ENCODE measurements at regions not wholly inside any gene's neighbourhood (a gene's known extent, or its start where the extent isn't known, plus 50 kb on each side); places are given as distances from the start of the nearest gene placed in this dataset.

DNA sequence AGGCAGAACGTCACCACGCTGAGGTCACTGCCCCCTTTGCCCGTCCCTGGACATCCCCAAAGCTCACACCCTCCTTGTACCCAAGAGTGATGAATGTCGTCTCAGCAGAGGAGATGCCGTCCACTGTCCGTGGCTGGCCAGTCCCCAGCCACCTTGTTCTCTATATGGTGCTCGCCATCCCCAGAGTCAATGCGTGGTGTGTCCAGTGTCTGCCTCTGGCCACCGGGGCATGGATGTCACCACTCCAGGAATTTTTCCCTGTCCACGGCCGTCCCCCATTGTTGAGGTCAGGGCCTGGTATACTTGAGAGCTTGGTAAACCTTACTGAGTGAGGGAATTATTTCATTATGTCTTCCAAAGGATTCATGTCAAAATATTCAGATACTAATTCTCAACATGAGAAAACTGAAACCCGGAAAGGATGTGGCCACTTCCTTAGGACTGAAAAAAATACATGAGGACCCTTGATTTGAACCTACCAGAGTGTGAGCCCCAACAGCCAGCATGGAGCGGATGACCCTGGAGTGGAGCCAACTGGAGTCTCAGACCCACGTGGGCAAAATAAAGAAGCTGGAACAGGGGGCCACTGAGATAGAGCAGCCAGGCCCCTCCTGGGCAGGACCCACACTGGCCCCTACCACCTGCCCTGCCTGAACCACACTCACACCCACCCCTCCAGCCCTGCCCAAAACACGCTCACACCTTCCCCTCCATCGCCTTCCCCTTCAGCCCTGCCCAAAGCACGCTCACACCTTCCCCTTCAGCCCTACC is 376.4 kb downstream of the BRD1 start:
- Mint-ChIP-seq H3K4me1 (peaks cover 0 to 6% (median 0%) of the 10 kb centered on the region in 4 donors), H3K27ac (no peak overlapping the region)

DNA sequence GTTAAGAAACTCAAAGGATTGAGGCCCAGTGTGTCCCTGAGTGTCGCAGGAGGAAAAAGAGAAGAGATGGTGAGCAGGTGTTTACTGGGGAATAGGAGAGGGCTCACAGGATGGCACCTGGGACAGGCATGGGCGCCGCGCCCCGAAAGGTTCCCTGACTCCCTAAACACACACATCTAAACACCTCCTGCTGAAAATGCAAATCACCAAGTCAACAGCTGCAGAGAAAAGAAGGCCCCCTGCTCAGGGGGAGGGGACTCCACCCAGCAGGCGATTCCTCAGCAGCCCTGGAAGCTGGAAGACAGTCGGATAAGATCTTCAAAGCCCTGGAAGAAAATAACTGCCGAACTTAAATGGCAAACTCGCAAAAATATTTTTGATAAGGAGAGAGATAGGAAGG is 377.2 kb downstream of the BRD1 start:
- Mint-ChIP-seq H3K27me3 (peaks cover 3% of the 10 kb centered on the region), H3K9me3 (peaks cover 0 to 3% (median 0%) of the 10 kb centered on the region in 7 donors), H3K4me3 (no peak overlapping the region), H3K36me3 (no peaks in the 10 kb centered on the region), H3K4me1 (peaks cover 0 to 6% (median 0%) of the 10 kb centered on the region in 4 donors), H3K27ac (no peak overlapping the region)
- H3K36me3 ChIP-seq (ENCODE audit: control insufficient read depth, insufficient read depth, low read length): no peaks in the 10 kb centered on the region
- no peak overlapping the region for H3K4me3 ChIP-seq (ENCODE audit: low read depth, low read length)
- no peak overlapping the region for H3K27ac ChIP-seq (ENCODE audit: insufficient read depth, low read length, poor library complexity, severe bottlenecking)
- DNase-seq: no peak
- H3K4me1 ChIP-seq (ENCODE audit: control insufficient read depth, insufficient read depth, low read length, poor library complexity, severe bottlenecking): no peaks in the 10 kb centered on the region
- no peaks in the 10 kb centered on the region for H3K27me3 ChIP-seq (ENCODE audit: control insufficient read depth, insufficient read depth, low read length)
- no peak for ATAC-seq (ENCODE audit: low read depth in 2 of 2)
- H3K9me3 ChIP-seq (ENCODE audit: control insufficient read depth in 2 of 2, low read length in 2 of 2): no peaks in the 10 kb centered on the region

More for the DNA sequence above, 376.4 kb downstream of the BRD1 start:
- Mint-ChIP-seq H3K27me3 (no peaks in the 10 kb centered on the region), H3K36me3 (no peaks in the 10 kb centered on the region), H3K9me3 (peaks cover 0 to 3% (median 0%) of the 10 kb centered on the region in 7 donors), H3K4me3 (no peak overlapping the region)
- H3K36me3 ChIP-seq (ENCODE audit: control insufficient read depth, insufficient read depth, low read length): no peaks in the 10 kb centered on the region
- H3K27me3 ChIP-seq (ENCODE audit: control insufficient read depth, insufficient read depth, low read length): no peaks in the 10 kb centered on the region
- no peak overlapping the region for H3K27ac ChIP-seq (ENCODE audit: insufficient read depth, low read length, poor library complexity, severe bottlenecking)
- no peaks in the 10 kb centered on the region for H3K9me3 ChIP-seq (ENCODE audit: control insufficient read depth in 2 of 2, low read length in 2 of 2)
- DNase-seq (no peak), ATAC-seq (ENCODE audit: low read depth in 2 of 2) (no peak)
- H3K4me1 ChIP-seq (ENCODE audit: control insufficient read depth, insufficient read depth, low read length, poor library complexity, severe bottlenecking): no peaks in the 10 kb centered on the region
- no peak overlapping the region for H3K4me3 ChIP-seq (ENCODE audit: low read depth, low read length)

DNA sequence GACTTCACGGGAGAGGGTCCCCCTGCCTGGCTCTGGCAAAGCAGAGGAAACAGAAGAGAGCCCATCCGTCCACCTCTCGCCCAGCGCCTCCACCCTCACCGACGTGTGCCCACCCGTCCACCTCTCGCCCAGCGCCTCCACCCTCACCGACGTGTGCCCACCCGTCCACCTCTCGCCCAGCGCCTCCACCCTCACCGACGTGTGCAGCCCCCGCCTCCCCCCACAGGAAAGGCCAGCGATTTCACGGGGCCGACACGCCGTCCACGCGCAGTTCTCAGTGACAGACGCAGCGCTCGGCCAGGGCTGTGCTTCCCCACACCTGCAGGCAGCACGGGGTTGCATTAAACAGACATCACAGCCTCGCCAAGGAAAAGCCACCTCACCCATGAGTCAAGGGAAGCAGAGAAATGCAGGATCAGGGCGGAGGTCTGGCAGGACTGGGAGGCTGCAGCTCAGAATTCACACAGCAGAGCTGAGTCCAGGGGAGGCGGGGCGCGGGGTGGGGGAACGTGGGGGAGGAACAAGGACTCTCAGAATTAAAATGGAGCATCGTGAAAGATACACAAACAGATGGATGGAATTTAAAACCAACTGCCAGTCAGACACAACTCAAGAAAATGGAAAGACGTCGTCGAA is 377.7 kb downstream of the BRD1 start:
- no peak overlapping the region for H3K27ac Mint-ChIP-seq

DNA sequence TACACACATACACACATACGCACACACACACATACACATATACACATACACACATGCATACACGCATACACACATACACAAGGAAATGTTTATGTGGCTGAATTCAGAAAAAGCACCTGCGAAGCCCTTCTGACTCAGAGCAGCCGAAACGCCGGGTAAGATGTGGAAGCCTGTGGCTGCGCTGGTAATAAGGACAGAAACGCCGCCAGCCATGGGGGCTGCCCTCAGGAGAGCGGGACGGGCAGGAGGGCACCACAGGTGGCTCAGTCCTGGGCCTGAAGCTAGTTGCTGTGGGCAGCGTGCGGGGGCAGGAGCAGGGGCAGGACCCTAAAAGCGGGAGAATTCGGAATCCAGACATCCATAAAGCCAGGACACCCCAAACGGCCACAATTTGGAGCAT is 378.3 kb downstream of the BRD1 start:
- H3K4me1 ChIP-seq (ENCODE audit: control insufficient read depth, insufficient read depth, low read length, poor library complexity, severe bottlenecking): no peaks in the 10 kb centered on the region
- Mint-ChIP-seq H3K27ac (no peak overlapping the region), H3K27me3 (peaks cover 5% of the 10 kb centered on the region), H3K9me3 (peaks cover 0 to 3% (median 0%) of the 10 kb centered on the region in 7 donors), H3K36me3 (no peaks in the 10 kb centered on the region), H3K4me3 (no peak overlapping the region), H3K4me1 (peaks cover 0 to 6% (median 0%) of the 10 kb centered on the region in 4 donors)
- H3K4me3 ChIP-seq (ENCODE audit: low read depth, low read length): no peak overlapping the region
- H3K27me3 ChIP-seq (ENCODE audit: control insufficient read depth, insufficient read depth, low read length): no peaks in the 10 kb centered on the region
- no peak overlapping the region for H3K27ac ChIP-seq (ENCODE audit: insufficient read depth, low read length, poor library complexity, severe bottlenecking)
- DNase-seq (no peak), ATAC-seq (ENCODE audit: low read depth in 2 of 2) (no peak)
- no peaks in the 10 kb centered on the region for H3K36me3 ChIP-seq (ENCODE audit: control insufficient read depth, insufficient read depth, low read length)
- no peaks in the 10 kb centered on the region for H3K9me3 ChIP-seq (ENCODE audit: control insufficient read depth in 2 of 2, low read length in 2 of 2)

More for the DNA sequence above, 377.7 kb downstream of the BRD1 start:
- no peaks in the 10 kb centered on the region for H3K27me3 ChIP-seq (ENCODE audit: control insufficient read depth, insufficient read depth, low read length)
- Mint-ChIP-seq H3K4me1 (peaks cover 0 to 6% (median 0%) of the 10 kb centered on the region in 4 donors), H3K9me3 (peaks cover 0 to 3% (median 0%) of the 10 kb centered on the region in 7 donors), H3K27me3 (peaks cover 5% of the 10 kb centered on the region), H3K36me3 (no peaks in the 10 kb centered on the region), H3K4me3 (no peak overlapping the region)
- H3K4me1 ChIP-seq (ENCODE audit: control insufficient read depth, insufficient read depth, low read length, poor library complexity, severe bottlenecking): no peaks in the 10 kb centered on the region
- no peak for ATAC-seq (ENCODE audit: low read depth in 2 of 2)
- H3K36me3 ChIP-seq (ENCODE audit: control insufficient read depth, insufficient read depth, low read length): no peaks in the 10 kb centered on the region
- no peak overlapping the region for H3K27ac ChIP-seq (ENCODE audit: insufficient read depth, low read length, poor library complexity, severe bottlenecking)
- no peak for DNase-seq
- H3K4me3 ChIP-seq (ENCODE audit: low read depth, low read length): no peak overlapping the region
- no peaks in the 10 kb centered on the region for H3K9me3 ChIP-seq (ENCODE audit: control insufficient read depth in 2 of 2, low read length in 2 of 2)

DNA sequence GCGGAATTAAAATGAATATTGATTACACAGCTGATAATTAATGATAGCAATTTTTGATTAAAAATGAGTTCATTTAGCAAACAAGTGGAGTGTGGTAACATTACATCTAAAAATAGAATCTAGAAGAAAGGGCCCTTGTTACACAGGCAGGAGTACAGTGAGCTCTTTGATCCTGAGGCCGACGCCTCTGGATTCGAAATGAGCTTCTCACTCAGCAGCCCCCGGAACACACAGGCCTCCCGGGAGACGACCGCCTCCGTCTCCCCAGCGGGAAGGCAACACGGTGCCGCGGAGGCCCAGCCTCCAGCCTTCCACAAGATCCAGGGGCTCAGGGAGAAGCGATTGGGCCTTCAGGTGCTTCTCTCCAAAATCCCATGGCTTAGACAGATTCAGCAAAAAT is 379.1 kb downstream of the BRD1 start:
- ATAC-seq (ENCODE audit: low read depth in 2 of 2) (no peak), DNase-seq (no peak)
- Histone ChIP-seq H3K9me3 (ENCODE audit: control insufficient read depth in 2 of 2, low read length in 2 of 2) (no peaks in the 10 kb centered on the region), H3K36me3 (ENCODE audit: control insufficient read depth, insufficient read depth, low read length) (no peaks in the 10 kb centered on the region), H3K4me3 (ENCODE audit: low read depth, low read length) (no peak overlapping the region), H3K4me1 (ENCODE audit: control insufficient read depth, insufficient read depth, low read length, poor library complexity, severe bottlenecking) (no peaks in the 10 kb centered on the region), H3K27me3 (ENCODE audit: control insufficient read depth, insufficient read depth, low read length) (no peaks in the 10 kb centered on the region), H3K27ac (ENCODE audit: insufficient read depth, low read length, poor library complexity, severe bottlenecking) (no peak overlapping the region)
- H3K4me1 Mint-ChIP-seq: peaks cover 0 to 6% (median 0%) of the 10 kb centered on the region in 4 donors
- no peak overlapping the region for H3K27ac Mint-ChIP-seq
- H3K27me3 Mint-ChIP-seq: peaks cover 5% of the 10 kb centered on the region
- H3K36me3 Mint-ChIP-seq: no peaks in the 10 kb centered on the region
- no peak overlapping the region for H3K4me3 Mint-ChIP-seq
- peaks cover 0 to 3% (median 0%) of the 10 kb centered on the region in 7 donors for H3K9me3 Mint-ChIP-seq

DNA sequence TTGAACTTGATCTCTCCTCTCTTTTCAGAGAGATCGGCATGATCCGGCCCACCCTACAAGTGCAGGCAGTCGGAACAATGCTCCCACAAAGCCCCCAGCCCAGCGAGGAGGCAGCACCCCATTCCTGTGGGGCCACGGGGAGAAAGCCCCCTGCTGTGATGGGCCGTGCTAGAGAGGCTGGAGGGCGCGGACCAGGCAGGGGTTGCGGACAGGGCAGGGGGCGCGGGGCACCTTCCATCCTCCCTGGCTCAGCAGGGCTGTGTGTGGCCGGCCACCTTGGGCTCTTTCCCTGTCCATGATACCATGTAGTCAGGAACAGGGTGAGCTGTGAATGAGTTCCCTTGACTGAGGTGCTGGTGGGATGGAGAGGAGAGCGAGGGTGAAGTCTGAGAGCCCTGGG is 379.8 kb downstream of the BRD1 start:
- H3K36me3 Mint-ChIP-seq: no peaks in the 10 kb centered on the region
- Histone ChIP-seq H3K27ac (ENCODE audit: insufficient read depth, low read length, poor library complexity, severe bottlenecking) (no peak overlapping the region), H3K9me3 (ENCODE audit: control insufficient read depth in 2 of 2, low read length in 2 of 2) (no peaks in the 10 kb centered on the region), H3K4me1 (ENCODE audit: control insufficient read depth, insufficient read depth, low read length, poor library complexity, severe bottlenecking) (no peaks in the 10 kb centered on the region), H3K36me3 (ENCODE audit: control insufficient read depth, insufficient read depth, low read length) (no peaks in the 10 kb centered on the region), H3K4me3 (ENCODE audit: low read depth, low read length) (no peak overlapping the region), H3K27me3 (ENCODE audit: control insufficient read depth, insufficient read depth, low read length) (no peaks in the 10 kb centered on the region)
- peaks cover 5% of the 10 kb centered on the region for H3K27me3 Mint-ChIP-seq
- no peak for ATAC-seq (ENCODE audit: low read depth in 2 of 2)
- DNase-seq: no peak
- peaks cover 0 to 3% (median 0%) of the 10 kb centered on the region in 7 donors for H3K9me3 Mint-ChIP-seq
- H3K4me3 Mint-ChIP-seq: no peak overlapping the region
- peaks cover 0 to 6% (median 0%) of the 10 kb centered on the region in 4 donors for H3K4me1 Mint-ChIP-seq
- H3K27ac Mint-ChIP-seq: no peak overlapping the region

DNA sequence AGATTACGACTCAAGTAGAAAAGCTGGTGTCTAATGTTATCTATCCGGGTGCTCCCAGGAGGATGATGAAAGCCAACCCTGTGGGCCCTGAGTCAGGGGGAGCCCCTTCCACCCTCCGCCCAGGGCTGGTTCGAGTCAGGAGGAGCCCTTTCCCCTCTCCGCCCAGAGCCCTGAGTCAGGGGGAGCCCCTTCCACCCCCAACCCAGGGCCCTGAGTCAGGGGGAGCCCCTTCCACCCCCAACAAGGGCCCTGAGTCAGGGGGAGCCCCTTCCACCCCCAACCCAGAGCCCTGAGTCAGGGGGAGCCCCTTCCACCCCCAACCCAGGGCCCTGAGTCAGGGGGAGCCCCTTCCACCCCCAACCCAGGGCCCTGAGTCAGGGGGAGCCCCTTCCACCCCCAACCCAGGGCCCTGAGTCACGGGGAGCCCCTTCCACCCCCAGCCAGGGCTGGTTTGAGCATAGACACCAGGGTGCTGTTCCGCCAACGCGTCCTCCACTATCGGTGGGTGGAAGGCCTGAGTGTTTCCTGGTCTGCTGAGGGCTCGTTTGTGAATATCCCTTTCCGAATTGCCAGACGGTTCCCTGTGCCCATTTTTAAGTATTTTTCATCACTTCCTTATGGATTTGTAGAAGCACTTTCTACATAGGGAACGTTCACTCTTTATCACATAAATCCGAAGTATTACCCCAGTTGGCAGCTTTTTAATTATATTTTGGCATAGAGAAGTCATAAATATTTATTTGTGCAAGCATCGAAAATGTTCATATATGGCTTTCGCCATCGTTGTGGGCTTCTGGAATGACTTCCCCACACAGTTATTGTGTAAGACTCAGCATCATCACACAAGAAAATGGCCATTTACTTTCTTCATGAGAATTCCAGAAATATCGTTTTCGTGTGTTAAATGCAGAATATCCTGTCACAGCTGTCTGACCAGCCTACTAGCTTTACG is 380.6 kb downstream of the BRD1 start:
- no peak overlapping the region for H3K27ac ChIP-seq (ENCODE audit: insufficient read depth, low read length, poor library complexity, severe bottlenecking)
- Mint-ChIP-seq H3K27me3 (peaks cover 5% of the 10 kb centered on the region), H3K9me3 (peaks cover 0 to 3% (median 0%) of the 10 kb centered on the region in 7 donors), H3K4me3 (no peak overlapping the region), H3K27ac (no peak overlapping the region), H3K36me3 (no peaks in the 10 kb centered on the region), H3K4me1 (peaks cover 0 to 6% (median 0%) of the 10 kb centered on the region in 4 donors)
- H3K4me1 ChIP-seq (ENCODE audit: control insufficient read depth, insufficient read depth, low read length, poor library complexity, severe bottlenecking): no peaks in the 10 kb centered on the region
- no peaks in the 10 kb centered on the region for H3K27me3 ChIP-seq (ENCODE audit: control insufficient read depth, insufficient read depth, low read length)
- H3K36me3 ChIP-seq (ENCODE audit: control insufficient read depth, insufficient read depth, low read length): no peaks in the 10 kb centered on the region
- no peaks in the 10 kb centered on the region for H3K9me3 ChIP-seq (ENCODE audit: control insufficient read depth in 2 of 2, low read length in 2 of 2)
- ATAC-seq (ENCODE audit: low read depth in 2 of 2) (no peak), DNase-seq (no peak)
- H3K4me3 ChIP-seq (ENCODE audit: low read depth, low read length): no peak overlapping the region
